ENCODE measurements at regions not wholly inside any gene's neighbourhood (a gene's known extent, or its start where the extent isn't known, plus 50 kb on each side); places are given as distances from the start of the nearest gene placed in this dataset.
"Not testable (repeated sequence)": the region's sequence is repeated elsewhere in the genome, so short reads cannot be mapped to it uniquely, and the experiment has no call there.

GRCh38 chr7:149608168-149608567, 110.6 kb upstream of the ZNF746 start:
- DNase-seq (ENCODE audit: low read depth in 4 of 4, low spot score in 2 of 4): no peak

GRCh38 chr7:149607683-149608082, 110.1 kb upstream of the ZNF746 start:
- DNase-seq (ENCODE audit: low read depth in 4 of 4, low spot score in 2 of 4): no peak

GRCh38 chr7:149606826-149607225, 109.2 kb upstream of the ZNF746 start:
- no peak for DNase-seq (ENCODE audit: low read depth in 4 of 4, low spot score in 2 of 4)

GRCh38 chr7:149605696-149606095, 108.1 kb upstream of the ZNF746 start:
- no peak for DNase-seq (ENCODE audit: low read depth in 4 of 4, low spot score in 2 of 4)

GRCh38 chr7:149604521-149604920, 106.9 kb upstream of the ZNF746 start:
- DNase-seq (ENCODE audit: low read depth in 4 of 4, low spot score in 2 of 4): no peak

GRCh38 chr7:149600669-149601330, 103.2 kb upstream of the ZNF746 start:
- not testable (repeated sequence) for DNase-seq (ENCODE audit: low read depth in 4 of 4, low spot score in 2 of 4)

- no peak for DNase-seq (ENCODE audit: low read depth in 4 of 4, low spot score in 2 of 4)
These were observed 102.1 kb upstream of the ZNF746 start for GRCh38 chr7:149599636-149600206.

GRCh38 chr7:149598721-149599308, 101.2 kb upstream of the ZNF746 start:
- no peak for DNase-seq (ENCODE audit: low read depth in 4 of 4, low spot score in 2 of 4)

- DNase-seq (ENCODE audit: low read depth in 4 of 4, low spot score in 2 of 4): not testable (repeated sequence)
These were observed 100.2 kb upstream of the ZNF746 start for GRCh38 chr7:149597789-149598188.

- no peak for DNase-seq (ENCODE audit: low read depth in 4 of 4, low spot score in 2 of 4)
These were observed 97.9 kb upstream of the ZNF746 start for GRCh38 chr7:149595541-149595940.

- DNase-seq (ENCODE audit: low read depth in 4 of 4, low spot score in 2 of 4): no peak
These were observed 97.5 kb upstream of the ZNF746 start for GRCh38 chr7:149595078-149595477.

- DNase-seq (ENCODE audit: low read depth in 4 of 4, low spot score in 2 of 4): no peak
These were observed 91.3 kb upstream of the ZNF746 start for GRCh38 chr7:149588930-149589329.

GRCh38 chr7:149586646-149587645, 89.3 kb upstream of the ZNF746 start:
- DNase-seq (ENCODE audit: low read depth in 4 of 4, low spot score in 2 of 4): no peak

GRCh38 chr7:149584530-149584929, 86.9 kb upstream of the ZNF746 start:
- DNase-seq (ENCODE audit: low read depth in 4 of 4, low spot score in 2 of 4): no peak

GRCh38 chr7:149584009-149584408, 86.4 kb upstream of the ZNF746 start:
- DNase-seq (ENCODE audit: low read depth in 4 of 4, low spot score in 2 of 4): no peak

- no peak for DNase-seq (ENCODE audit: low read depth in 4 of 4, low spot score in 2 of 4)
These were observed 82.7 kb upstream of the ZNF746 start for GRCh38 chr7:149580328-149580727.

GRCh38 chr7:149579365-149579764, 81.8 kb upstream of the ZNF746 start:
- DNase-seq (ENCODE audit: low read depth in 4 of 4, low spot score in 2 of 4): not testable (repeated sequence)

- DNase-seq (ENCODE audit: low read depth in 4 of 4, low spot score in 2 of 4): not testable (repeated sequence)
These were observed 76.8 kb upstream of the ZNF746 start for GRCh38 chr7:149574428-149574827.

GRCh38 chr7:149573519-149573918, 75.9 kb upstream of the ZNF746 start:
- no peak for DNase-seq (ENCODE audit: low read depth in 4 of 4, low spot score in 2 of 4)

GRCh38 chr7:149572920-149573319, 75.3 kb upstream of the ZNF746 start:
- not testable (repeated sequence) for DNase-seq (ENCODE audit: low read depth in 4 of 4, low spot score in 2 of 4)

- no peak for DNase-seq (ENCODE audit: low read depth in 4 of 4, low spot score in 2 of 4)
These were observed 73.2 kb upstream of the ZNF746 start for GRCh38 chr7:149570784-149571183.

Measured in left renal cortex interstitium (tissue), 4 donors.